ENCODE measurements at regions not wholly inside any gene's neighbourhood (a gene's known extent, or its start where the extent isn't known, plus 50 kb on each side); places are given as distances from the start of the nearest gene placed in this dataset.
"Not testable (repeated sequence)": the region's sequence is repeated elsewhere in the genome, so short reads cannot be mapped to it uniquely, and the experiment has no call there.

DNA sequence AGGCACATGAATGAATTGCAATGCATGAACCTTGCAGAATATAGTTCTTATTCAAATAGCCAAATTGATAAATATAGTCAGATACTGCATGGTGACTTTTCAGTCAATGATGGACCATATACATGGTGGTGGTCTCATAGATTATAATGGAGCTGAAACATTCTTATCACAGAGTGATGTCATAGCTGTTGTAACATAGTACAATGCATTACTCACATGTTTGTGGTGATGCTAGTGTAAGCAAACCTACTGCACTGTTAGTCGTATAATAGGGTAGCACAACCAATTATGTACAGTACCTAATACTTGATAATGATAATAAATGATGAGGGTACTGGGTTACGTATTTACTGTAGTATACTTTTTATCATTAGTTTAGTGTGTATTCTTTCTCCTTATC lies 280.3 kb downstream of the BCAT1 start:
- no peak for DNase-seq (ENCODE audit: low read depth)

DNA sequence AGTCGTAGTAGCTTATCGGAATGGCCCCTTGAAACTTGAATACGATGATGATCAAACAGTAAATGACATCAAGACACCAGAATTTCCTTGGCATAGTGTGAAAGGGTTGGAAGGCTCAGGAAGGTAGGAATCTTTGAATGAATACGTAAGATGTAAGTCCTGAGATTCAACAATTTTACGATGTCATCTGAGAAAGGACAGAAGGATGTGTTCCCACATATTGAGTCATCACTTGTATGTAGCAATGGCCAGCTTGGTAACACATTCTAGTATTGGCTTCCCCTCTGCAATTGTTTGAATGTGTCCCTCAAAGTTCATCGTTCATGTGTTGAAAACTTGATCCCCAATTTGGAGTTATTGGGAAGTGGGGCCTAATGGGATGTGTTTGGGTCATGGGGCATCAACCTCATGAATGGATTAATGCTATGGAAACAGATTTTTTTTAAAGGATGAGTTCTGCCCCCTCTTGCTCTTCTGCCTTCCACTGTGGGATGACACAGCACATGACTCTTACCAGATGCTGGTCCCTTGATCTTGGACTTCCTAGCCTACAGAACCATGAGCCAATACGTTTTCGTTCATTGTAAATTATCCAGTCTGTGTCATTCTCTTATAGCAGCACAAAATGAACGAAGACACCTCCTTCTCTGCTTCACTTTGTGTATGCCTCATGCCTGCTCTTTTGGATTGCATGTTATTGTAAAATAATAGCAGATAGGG lies 284.6 kb downstream of the BCAT1 start:
- no peak for DNase-seq (ENCODE audit: low read depth)

GRCh38 chr12:24661657-24662096 lies 287.2 kb downstream of the BCAT1 start:
- DNase-seq (ENCODE audit: low read depth): peak; percentile 58

DNA sequence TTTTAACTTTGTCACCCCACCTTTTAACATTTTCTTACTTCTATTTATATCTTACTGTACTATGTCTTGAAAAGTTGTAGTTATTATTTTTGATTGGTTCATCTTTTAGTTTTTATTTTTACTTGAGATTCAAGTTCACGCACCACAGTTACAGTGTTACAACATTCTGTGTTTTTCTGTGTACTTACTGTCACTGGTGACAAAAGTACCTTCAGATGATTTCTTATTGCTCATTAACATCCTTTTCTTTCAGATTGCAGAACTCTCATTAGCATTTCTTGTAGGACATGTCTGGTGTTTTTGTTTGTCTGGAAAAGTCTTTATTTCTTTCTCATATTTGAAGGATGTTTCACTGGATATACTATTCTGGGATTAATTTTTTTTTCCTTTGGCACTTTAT lies 289.9 kb downstream of the BCAT1 start:
- DNase-seq (ENCODE audit: low read depth): no peak

- DNase-seq (ENCODE audit: low read depth): not testable (repeated sequence)
Measured at GRCh38 chr12:24654344-24654743, 294.6 kb downstream of the BCAT1 start.

DNA sequence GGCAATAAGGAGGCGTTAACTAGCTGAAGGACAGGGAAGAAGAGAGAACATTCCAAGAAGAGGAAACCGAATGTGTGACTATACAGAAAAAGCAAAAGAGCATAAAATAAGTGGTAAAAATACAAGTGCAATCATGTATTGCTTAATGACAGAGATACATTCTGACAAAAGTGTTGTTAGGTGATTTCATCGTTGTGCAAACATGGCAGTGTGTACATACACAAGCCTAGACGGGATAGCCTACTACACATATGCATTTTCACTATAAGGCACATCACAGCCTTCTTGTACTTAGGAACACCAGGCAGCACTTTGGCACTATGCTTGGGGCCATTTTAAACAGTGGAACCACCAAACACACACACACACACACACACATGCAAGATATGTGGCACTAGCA lies 299.3 kb downstream of the BCAT1 start:
- no peak for DNase-seq (ENCODE audit: low read depth)

GRCh38 chr12:24649209-24649608 lies 299.7 kb downstream of the BCAT1 start:
- no peak for DNase-seq (ENCODE audit: low read depth)

DNA sequence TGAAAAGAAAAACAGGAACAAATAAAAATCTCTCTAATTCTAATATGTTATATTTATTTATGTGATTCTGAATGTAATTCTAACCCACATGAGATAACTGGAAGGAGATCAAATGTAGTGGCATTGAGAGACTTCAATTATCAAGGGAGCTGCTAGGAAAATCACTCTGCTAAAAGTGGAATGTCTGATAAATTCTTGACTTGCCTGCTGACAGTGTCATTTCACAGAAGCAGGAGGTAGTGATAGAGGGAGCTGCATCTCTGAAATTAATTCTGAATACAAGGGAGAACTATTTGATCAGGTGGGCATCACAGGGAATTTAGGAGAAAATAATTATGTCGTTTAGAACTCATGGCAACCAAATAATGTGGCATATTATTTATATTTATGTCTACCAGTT lies 303.6 kb downstream of the BCAT1 start:
- no peak for DNase-seq (ENCODE audit: low read depth)

DNA sequence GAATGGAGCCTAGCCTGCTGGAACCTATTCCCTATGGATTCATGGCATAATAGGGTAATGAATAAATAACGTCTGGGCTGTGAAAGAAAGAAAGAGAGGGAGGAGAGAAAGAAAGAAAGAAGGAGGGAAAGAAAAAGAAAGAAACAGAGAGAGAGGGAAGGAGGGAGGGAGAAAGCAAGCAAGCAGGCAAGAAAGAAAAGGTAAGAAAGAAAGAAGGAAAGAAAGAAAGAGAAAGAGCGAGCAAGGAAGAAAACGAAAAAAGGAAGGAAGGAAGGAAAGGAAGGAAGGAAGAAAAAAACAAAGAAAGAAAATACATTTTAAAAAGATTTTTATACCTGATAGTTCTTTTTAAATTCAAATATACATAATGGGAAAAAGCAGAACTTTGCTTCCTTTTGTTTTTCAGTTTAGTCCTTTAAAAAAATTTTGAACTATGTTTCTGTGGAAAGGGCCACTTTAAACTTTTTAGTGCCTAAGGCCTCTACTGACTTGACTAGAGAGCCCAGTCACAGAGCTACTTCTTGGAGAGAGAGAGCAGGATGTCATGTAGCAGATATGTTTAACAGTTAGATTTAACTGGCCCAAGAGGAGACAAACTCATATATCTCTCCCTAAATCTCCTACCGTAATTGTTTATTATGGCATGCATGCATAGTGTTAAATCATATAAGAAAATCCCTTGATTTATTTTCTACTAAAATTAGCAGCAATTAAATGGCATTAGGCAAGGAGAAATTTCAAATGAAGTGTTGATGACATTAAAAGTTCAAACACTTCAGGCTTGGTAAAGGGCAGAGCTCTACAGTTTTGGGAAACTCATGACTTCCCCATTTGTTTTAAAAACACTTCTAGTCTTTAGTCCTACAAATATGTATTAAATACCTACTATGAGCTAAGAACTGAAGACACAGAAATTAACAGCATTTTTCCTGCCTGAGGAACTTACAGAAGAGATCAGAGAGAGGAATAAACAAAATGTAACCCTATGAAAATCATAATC lies 305.5 kb downstream of the BCAT1 start:
- no peak for DNase-seq (ENCODE audit: low read depth)

- no peak for DNase-seq (ENCODE audit: low read depth)
Measured at GRCh38 chr12:24639641-24640040, 309.3 kb downstream of the BCAT1 start.

DNA sequence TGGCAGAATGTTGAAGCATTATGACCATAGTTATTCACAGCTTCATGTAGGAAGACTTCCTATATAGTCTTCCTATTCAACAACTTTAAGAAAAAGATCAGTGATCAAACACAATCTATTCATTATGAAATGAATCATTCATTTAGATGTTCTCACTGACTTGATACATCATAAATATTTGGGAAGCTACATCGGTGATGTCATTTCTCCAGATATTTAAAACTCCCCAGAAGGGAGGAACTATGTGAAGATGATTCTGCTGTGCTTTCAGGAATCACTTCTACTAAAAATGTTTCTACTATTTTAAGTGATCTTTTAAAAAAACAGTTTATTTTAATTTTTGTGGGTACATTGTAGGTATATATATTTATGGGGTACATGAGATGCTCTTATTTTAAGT lies 316.4 kb downstream of the BCAT1 start:
- no peak for DNase-seq (ENCODE audit: low read depth)

GRCh38 chr12:24631676-24632426 lies 317.1 kb downstream of the BCAT1 start:
- DNase-seq (ENCODE audit: low read depth): no peak

- no peak for DNase-seq (ENCODE audit: low read depth)
Measured at GRCh38 chr12:24630856-24631255, 318.0 kb downstream of the BCAT1 start.

DNA sequence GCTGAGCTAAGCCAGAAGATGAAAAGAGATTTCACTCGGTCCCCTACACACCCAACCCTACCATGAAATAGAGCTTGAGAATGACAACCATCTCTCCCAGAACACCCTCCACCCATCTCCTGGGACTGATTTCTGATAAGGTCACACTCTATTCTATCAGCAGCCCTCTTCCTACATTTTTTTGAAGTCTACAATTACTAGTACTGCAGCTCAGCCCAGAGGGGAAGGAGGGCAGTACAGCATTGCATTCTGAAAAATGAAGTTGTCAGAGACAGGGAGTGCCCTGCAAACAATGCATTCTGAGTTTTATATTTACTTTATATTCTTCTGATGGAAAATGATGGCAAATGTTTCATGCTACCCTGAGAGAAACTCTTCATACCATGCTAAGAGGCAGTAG lies 318.5 kb downstream of the BCAT1 start:
- DNase-seq (ENCODE audit: low read depth): no peak

DNA sequence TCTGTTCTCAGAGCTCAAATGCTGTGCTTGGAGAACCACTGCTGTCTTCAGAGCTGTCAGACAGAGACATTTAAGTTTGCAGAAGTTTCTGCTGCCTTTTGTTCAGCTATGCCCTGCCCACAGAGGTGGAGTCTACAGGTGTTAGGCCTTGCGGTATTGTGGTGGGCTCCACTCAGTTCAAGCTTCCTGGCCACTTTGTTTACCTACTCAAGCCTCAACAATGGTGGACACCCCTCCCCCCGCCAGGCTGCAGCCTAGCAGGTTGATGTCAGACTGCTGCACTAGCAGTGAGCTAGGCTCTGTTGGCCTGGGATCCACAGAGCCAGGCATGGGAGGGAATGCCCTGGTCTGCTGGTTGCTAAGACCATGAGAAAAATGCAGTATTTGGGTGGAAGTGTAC lies 323.8 kb downstream of the BCAT1 start:
- no peak for DNase-seq (ENCODE audit: low read depth)

GRCh38 chr12:24619954-24620353 lies 328.9 kb downstream of the BCAT1 start:
- DNase-seq (ENCODE audit: low read depth): not testable (repeated sequence)

DNA sequence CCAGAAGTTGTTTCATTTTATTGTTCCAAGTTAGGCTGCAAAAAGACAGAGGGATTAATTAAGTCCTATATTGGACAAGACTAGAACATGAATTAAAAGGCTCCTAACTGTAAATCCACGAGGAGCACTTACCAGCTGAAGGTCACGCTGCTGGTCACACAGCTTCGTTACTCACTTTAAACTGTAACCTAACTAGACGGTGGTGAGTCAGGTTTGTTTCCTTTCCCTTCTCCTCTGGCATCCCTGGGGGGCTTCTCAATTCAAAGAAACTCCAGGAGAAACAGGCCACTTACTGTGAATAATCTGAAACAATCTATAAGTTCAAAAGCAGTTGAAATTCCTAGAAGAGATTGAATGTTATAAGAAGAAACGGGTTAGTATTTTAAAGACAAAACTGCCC lies 331.4 kb downstream of the BCAT1 start:
- DNase-seq (ENCODE audit: low read depth): no peak

DNA sequence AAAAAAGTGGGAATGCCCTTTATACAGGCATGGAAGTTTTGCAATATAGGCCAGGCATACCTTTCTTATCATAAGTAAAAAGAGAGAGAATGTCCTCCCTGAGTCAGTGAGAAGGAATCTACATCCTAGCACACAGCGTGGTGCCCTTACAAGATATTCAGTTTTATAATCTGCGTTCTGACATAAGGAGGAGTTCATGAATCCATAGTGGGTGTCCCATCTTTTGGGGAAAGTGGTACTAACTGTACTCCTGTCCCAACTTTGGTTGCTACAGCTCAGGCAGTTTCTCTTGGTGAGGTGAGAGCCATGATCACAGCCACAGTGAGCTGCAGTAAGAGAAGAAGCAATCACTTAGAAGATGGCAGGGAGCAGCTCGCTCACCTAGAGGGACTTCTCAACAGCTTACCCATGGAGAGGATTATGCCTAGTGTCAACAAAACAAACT lies 332.9 kb downstream of the BCAT1 start:
- no peak for DNase-seq (ENCODE audit: low read depth)

GRCh38 chr12:24608637-24609285 lies 340.1 kb downstream of the BCAT1 start:
- DNase-seq (ENCODE audit: low read depth): no peak

DNA sequence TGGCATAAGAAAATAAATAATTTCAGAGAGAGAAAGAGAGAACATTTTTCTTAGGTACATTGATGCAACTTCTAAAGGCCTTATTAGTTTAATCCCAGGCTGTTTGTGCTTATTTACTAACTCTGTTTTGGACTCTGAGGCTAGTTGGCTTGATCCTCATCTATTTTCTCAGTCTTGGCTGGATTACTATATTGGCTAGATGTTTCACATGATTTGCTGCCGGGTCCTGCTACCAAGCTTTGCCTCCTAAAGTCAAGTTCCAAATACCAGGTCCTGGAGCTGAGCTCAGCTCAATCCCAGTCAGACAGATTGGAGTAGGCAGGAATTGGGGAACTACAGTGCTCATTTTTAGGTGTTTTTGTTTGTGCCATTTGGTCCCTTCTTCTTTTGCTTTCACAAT lies 340.8 kb downstream of the BCAT1 start:
- DNase-seq (ENCODE audit: low read depth): no peak

- no peak for DNase-seq (ENCODE audit: low read depth)
Measured at GRCh38 chr12:24605916-24606315, 343.0 kb downstream of the BCAT1 start.

- no peak for DNase-seq (ENCODE audit: low read depth)
Measured at GRCh38 chr12:24605466-24605865, 343.4 kb downstream of the BCAT1 start.
